ENCODE measurements at regions not wholly inside any gene's neighbourhood (a gene's known extent, or its start where the extent isn't known, plus 50 kb on each side); places are given as distances from the start of the nearest gene placed in this dataset.

GRCh38 chr9:88685966-88686365, 151.0 kb downstream of the NXNL2 start:
- TF ChIP-seq POLR2A (IDR thresholded peaks at IDR 0.05; ENCODE audit: control extremely low read depth in 1 of 2, low read depth in 2 of 2, low read length in 2 of 2) (no peak), SP1 (IDR thresholded peaks at IDR 0.05; ENCODE audit: low read depth, low read length) (no peak), CTCF (IDR thresholded peaks at IDR 0.05; ENCODE audit: control extremely low read depth in 1 of 3, insufficient read depth in 1 of 3, low read depth in 1 of 3, low read length in 3 of 3) (no peak), SP2 (IDR thresholded peaks at IDR 0.05; ENCODE audit: low read length) (no peak), EP300 (IDR thresholded peaks at IDR 0.05; ENCODE audit: borderline replicate concordance in 1 of 2, low read depth in 2 of 2, low read length in 2 of 2) (no peak), ZNF274 (IDR thresholded peaks at IDR 0.05; ENCODE audit: borderline replicate concordance, extremely low read depth, low read length) (no peak)
- TF ChIP-seq, protein P1, sequence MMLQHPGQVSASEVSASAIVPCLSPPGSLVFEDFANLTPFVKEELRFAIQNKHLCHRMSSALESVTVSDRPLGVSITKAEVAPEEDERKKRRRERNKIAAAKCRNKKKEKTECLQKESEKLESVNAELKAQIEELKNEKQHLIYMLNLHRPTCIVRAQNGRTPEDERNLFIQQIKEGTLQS (IDR thresholded peaks at IDR 0.05; ENCODE audit: insufficient read depth, low read depth, low read length): no peak

All from H1 (cell line).